ENCODE measurements at regions not wholly inside any gene's neighbourhood (a gene's known extent, or its start where the extent isn't known, plus 50 kb on each side); places are given as distances from the start of the nearest gene placed in this dataset.

GRCh38 chr16:20255002-20255401, 72.3 kb downstream of the GP2 start:
- FAIRE-seq, result no peak
- dilution Hi-C loops (cut with MboI; ENCODE audit: extremely low pct_ligation_motif_present, low sequenced_read_pairs), result no loop called here

GRCh38 chr16:20253825-20254224, 73.5 kb downstream of the GP2 start:
- H3K9me3 ChIP-seq (ENCODE audit: control insufficient read depth, low read depth, low read length), result peaks cover 6% of the 10 kb centered on the region
- no peaks in the 10 kb centered on the region for H3K79me2 ChIP-seq (ENCODE audit: control insufficient read depth, insufficient read depth, low read length)
- H3K27ac ChIP-seq (ENCODE audit: control insufficient read depth, insufficient read depth, low read length), result no peak overlapping the region
- H4K20me1 ChIP-seq (ENCODE audit: control insufficient read depth, extremely low read depth, insufficient read depth, low read length), result no peaks in the 10 kb centered on the region
- H3K4me1 ChIP-seq (ENCODE audit: control insufficient read depth, extremely low read depth, insufficient read depth, low read length), result no peaks in the 10 kb centered on the region
- TF ChIP-seq CTCF (optimal IDR thresholded peaks at IDR 0.05 in 1 of 3, IDR thresholded peaks at IDR 0.05 in 1 of 3, conservative IDR thresholded peaks at IDR 0.05 in 1 of 3; ENCODE audit: extremely low read depth in 1 of 3, insufficient read depth in 2 of 3, low read length in 3 of 3) (no peak), EZH2 (IDR thresholded peaks at IDR 0.05; ENCODE audit: low read length) (no peak)
- no peaks in the 10 kb centered on the region for H3K27me3 ChIP-seq (ENCODE audit: control insufficient read depth, extremely low read depth, insufficient read depth, low read length)
- H3K4me2 ChIP-seq (ENCODE audit: control insufficient read depth, extremely low read depth, insufficient read depth, low read depth, low read length), result no peak overlapping the region
- FAIRE-seq, result no peak
- H3K36me3 ChIP-seq (ENCODE audit: control insufficient read depth in 2 of 2, extremely low read depth in 1 of 2, insufficient read depth in 2 of 2, low read length in 2 of 2), result no peaks in the 10 kb centered on the region
- no peak overlapping the region for H2AFZ ChIP-seq (ENCODE audit: control insufficient read depth, low read length)
- no peak overlapping the region for H3K9ac ChIP-seq (ENCODE audit: control insufficient read depth, extremely low read depth, insufficient read depth, low read length)
- no peaks in the 10 kb centered on the region for H3K9me1 ChIP-seq (ENCODE audit: control insufficient read depth, extremely low read depth, insufficient read depth, low read length)
- dilution Hi-C loops (cut with MboI; ENCODE audit: extremely low pct_ligation_motif_present, low sequenced_read_pairs), result no loop called here
- no peak overlapping the region for H3K4me3 ChIP-seq (ENCODE audit: control insufficient read depth in 2 of 3, extremely low read depth in 1 of 3, insufficient read depth in 2 of 3, low read depth in 1 of 3, low read length in 3 of 3)
- no peak for DNase-seq (ENCODE audit: low read depth, low spot score)

More at GRCh38 chr16:20255002-20255401, 72.3 kb downstream of the GP2 start:
- DNase-seq (ENCODE audit: low read depth, low spot score), result no peak
- Histone ChIP-seq H3K79me2 (ENCODE audit: control insufficient read depth, insufficient read depth, low read length) (no peaks in the 10 kb centered on the region), H2AFZ (ENCODE audit: control insufficient read depth, low read length) (no peak overlapping the region), H3K4me3 (ENCODE audit: control insufficient read depth in 2 of 3, extremely low read depth in 1 of 3, insufficient read depth in 2 of 3, low read depth in 1 of 3, low read length in 3 of 3) (no peak overlapping the region), H3K9ac (ENCODE audit: control insufficient read depth, extremely low read depth, insufficient read depth, low read length) (no peak overlapping the region), H3K4me2 (ENCODE audit: control insufficient read depth, extremely low read depth, insufficient read depth, low read depth, low read length) (no peak overlapping the region), H3K9me3 (ENCODE audit: control insufficient read depth, low read depth, low read length) (peaks cover 6% of the 10 kb centered on the region), H3K4me1 (ENCODE audit: control insufficient read depth, extremely low read depth, insufficient read depth, low read length) (no peaks in the 10 kb centered on the region), H3K27me3 (ENCODE audit: control insufficient read depth, extremely low read depth, insufficient read depth, low read length) (no peaks in the 10 kb centered on the region), H3K9me1 (ENCODE audit: control insufficient read depth, extremely low read depth, insufficient read depth, low read length) (no peaks in the 10 kb centered on the region), H3K27ac (ENCODE audit: control insufficient read depth, insufficient read depth, low read length) (no peak overlapping the region), H3K36me3 (ENCODE audit: control insufficient read depth in 2 of 2, extremely low read depth in 1 of 2, insufficient read depth in 2 of 2, low read length in 2 of 2) (no peaks in the 10 kb centered on the region), H4K20me1 (ENCODE audit: control insufficient read depth, extremely low read depth, insufficient read depth, low read length) (no peaks in the 10 kb centered on the region)
- TF ChIP-seq EZH2 (IDR thresholded peaks at IDR 0.05; ENCODE audit: low read length) (no peak), CTCF (optimal IDR thresholded peaks at IDR 0.05 in 1 of 3, IDR thresholded peaks at IDR 0.05 in 1 of 3, conservative IDR thresholded peaks at IDR 0.05 in 1 of 3; ENCODE audit: extremely low read depth in 1 of 3, insufficient read depth in 2 of 3, low read length in 3 of 3) (no peak)

All from keratinocyte (primary cell).